Transverse colon (tissue), 1 donor: ENCODE measurements at regions not wholly inside any gene's neighbourhood (a gene's known extent, or its start where the extent isn't known, plus 50 kb on each side); places are given as distances from the start of the nearest gene placed in this dataset.

Experiments
- EP300 ChIP-seq: sonication (generic); formaldehyde crosslinking; IDR thresholded peaks from one replicate; pipeline ENCODE4 v1.6.1; 2017; ENCODE audit warnings: antibody characterized with exemption, low read depth
- POLR2A ChIP-seq: fragments of 450-650 bp; IDR thresholded peaks from one replicate; pipeline ENCODE4 v1.6.1; 2016; ENCODE audit warnings: antibody characterized with exemption, mild to moderate bottlenecking, moderate library complexity

- no peak for TF ChIP-seq POLR2A
- TF ChIP-seq EP300 = no peak
These were observed 143.4 kb downstream of the NPR3 start for GRCh38 chr5:32854473-32854872.
